ENCODE measurements at regions not wholly inside any gene's neighbourhood (a gene's known extent, or its start where the extent isn't known, plus 50 kb on each side); places are given as distances from the start of the nearest gene placed in this dataset.

DNA sequence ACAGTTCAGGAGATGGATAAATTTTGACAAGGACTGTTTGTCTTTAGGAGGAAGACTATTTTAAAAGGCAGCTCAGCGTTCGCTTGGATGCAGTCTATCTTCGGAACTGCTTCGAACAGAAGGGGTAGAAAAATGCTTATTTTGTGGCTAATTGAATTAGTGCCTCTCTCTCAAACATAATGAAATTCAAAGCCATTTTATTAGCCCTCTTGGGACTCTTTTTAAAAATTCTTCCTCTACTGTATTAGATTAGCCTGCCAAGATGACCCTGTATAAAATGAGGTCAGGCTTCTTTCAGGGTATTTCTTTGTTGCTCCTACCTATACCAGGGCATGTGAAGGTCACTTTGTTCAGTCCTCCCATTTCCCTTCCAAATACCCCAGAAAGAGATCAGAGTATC, 379.2 kb upstream of the NFE2L3 start:
- H3K27ac ChIP-seq, result no peak overlapping the region
- no peak for DNase-seq (ENCODE audit: low spot score in 2 of 2)
- no peaks in the 10 kb centered on the region for H3K9me3 ChIP-seq
- no peaks in the 10 kb centered on the region for H3K36me3 ChIP-seq
- no peak for TF ChIP-seq POLR2A (IDR thresholded peaks at IDR 0.05)
- no peaks in the 10 kb centered on the region for H3K27me3 ChIP-seq
- 86 to 93% methylated on average over 4 of the region's 4 CpGs for WGBS, 2 donors
- no peak overlapping the region for H3K4me3 ChIP-seq
- H3K4me1 ChIP-seq, result peaks cover 0 to 14% (median 0%) of the 10 kb centered on the region in 4 donors

DNA sequence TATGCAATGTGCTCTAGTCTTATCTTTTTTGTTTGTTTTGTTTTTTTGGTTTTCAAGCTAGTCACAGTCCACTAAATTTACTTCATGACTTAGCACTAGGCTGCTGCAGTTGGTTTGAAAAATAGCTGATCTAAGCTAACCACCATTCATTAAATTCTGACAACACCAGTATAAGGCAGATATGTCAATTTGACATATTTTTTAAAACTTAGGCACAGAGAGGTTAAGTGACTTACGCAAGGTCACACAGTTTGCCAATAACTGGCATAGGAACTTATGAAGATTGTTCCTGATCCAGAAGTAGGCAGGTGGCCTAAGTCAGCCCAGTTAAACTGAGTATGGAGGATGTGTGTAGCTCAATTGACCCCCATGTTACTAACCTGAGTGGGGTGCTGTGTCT, 377.3 kb upstream of the NFE2L3 start:
- peaks cover 0 to 14% (median 0%) of the 10 kb centered on the region in 4 donors for H3K4me1 ChIP-seq
- TF ChIP-seq EP300 (IDR thresholded peaks at IDR 0.05) (no peak), POLR2A (IDR thresholded peaks at IDR 0.05) (no peak)
- TF ChIP-seq, protein P1, sequence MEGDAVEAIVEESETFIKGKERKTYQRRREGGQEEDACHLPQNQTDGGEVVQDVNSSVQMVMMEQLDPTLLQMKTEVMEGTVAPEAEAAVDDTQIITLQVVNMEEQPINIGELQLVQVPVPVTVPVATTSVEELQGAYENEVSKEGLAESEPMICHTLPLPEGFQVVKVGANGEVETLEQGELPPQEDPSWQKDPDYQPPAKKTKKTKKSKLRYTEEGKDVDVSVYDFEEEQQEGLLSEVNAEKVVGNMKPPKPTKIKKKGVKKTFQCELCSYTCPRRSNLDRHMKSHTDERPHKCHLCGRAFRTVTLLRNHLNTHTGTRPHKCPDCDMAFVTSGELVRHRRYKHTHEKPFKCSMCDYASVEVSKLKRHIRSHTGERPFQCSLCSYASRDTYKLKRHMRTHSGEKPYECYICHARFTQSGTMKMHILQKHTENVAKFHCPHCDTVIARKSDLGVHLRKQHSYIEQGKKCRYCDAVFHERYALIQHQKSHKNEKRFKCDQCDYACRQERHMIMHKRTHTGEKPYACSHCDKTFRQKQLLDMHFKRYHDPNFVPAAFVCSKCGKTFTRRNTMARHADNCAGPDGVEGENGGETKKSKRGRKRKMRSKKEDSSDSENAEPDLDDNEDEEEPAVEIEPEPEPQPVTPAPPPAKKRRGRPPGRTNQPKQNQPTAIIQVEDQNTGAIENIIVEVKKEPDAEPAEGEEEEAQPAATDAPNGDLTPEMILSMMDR (IDR thresholded peaks at IDR 0.05), result no peak
- DNase-seq (ENCODE audit: low spot score in 2 of 2), result no peak
- H3K27ac ChIP-seq, result no peak overlapping the region
- WGBS, 2 donors, result 100% methylated on average over 1 of the region's 1 CpG
- H3K4me3 ChIP-seq, result no peak overlapping the region
- H3K36me3 ChIP-seq, result no peaks in the 10 kb centered on the region
- H3K27me3 ChIP-seq, result no peaks in the 10 kb centered on the region
- H3K9me3 ChIP-seq, result no peaks in the 10 kb centered on the region

GRCh38 chr7:25775570-25775969, 376.4 kb upstream of the NFE2L3 start:
- Histone ChIP-seq H3K27ac (no peak overlapping the region), H3K4me3 (no peak overlapping the region), H3K27me3 (no peaks in the 10 kb centered on the region), H3K36me3 (no peaks in the 10 kb centered on the region), H3K9me3 (no peaks in the 10 kb centered on the region), H3K4me1 (peaks cover 0 to 11% (median 0%) of the 10 kb centered on the region in 4 donors)
- DNase-seq (ENCODE audit: low spot score in 2 of 2), result no peak
- TF ChIP-seq, protein P1 (IDR thresholded peaks at IDR 0.05), result no peak
- no peak for TF ChIP-seq POLR2A (IDR thresholded peaks at IDR 0.05)
- no peak for TF ChIP-seq EP300 (IDR thresholded peaks at IDR 0.05)
- WGBS, 2 donors, result 92 to 96% methylated on average over 4 of the region's 4 CpGs

DNA sequence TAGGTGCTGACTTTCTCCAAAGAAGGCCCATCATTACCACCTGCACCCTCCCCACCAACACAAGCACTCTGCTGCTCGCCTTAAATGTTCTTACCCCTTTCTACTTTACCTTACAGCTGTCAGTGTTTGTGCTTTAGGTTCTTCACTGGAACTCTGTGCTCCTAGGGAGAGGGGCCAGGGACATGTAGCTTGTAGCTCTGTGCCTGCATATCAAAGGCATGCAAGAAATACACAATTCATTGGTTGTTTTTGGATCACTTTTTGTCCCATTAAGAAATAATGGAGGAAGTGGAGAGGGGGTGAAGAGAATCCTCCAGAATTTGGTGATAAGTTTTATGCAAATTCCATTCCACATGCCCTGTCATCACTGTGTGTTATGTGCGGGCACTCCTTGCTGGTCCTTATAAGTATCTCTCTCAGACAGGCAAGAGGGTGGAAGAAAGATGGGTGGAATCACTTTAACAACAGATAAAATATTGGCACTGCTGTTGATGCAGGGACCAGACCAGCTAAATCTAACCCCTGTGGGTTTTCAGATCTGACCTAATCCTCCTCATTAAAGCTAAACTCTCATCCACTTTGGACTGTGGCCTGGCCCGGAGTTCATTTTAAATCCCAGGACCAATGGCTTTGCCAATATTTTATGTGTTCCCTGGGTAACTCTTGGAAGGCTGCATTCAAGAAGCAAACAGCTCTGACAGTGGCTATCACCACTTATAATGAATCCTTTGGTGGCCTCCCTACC, 375.8 kb upstream of the NFE2L3 start:
- Histone ChIP-seq H3K9me3 (no peaks in the 10 kb centered on the region), H3K27ac (peak overlapping the region in 1 of 4 donors; percentile 22), H3K27me3 (no peaks in the 10 kb centered on the region), H3K36me3 (no peaks in the 10 kb centered on the region), H3K4me1 (peaks cover 0 to 11% (median 0%) of the 10 kb centered on the region in 4 donors), H3K4me3 (no peak overlapping the region)
- peak in 1 of 2 donors; percentile 41 for DNase-seq (ENCODE audit: low spot score in 2 of 2)
- 64 to 77% methylated on average over 3 of the region's 3 CpGs for WGBS, 2 donors
- TF ChIP-seq EP300 (IDR thresholded peaks at IDR 0.05), result peak in 1 of 2 donors; percentile 26
- TF ChIP-seq POLR2A (IDR thresholded peaks at IDR 0.05), result no peak

GRCh38 chr7:25776744-25777123, 375.3 kb upstream of the NFE2L3 start:
- H3K36me3 ChIP-seq, result no peaks in the 10 kb centered on the region
- H3K9me3 ChIP-seq, result no peaks in the 10 kb centered on the region
- peaks cover 0 to 11% (median 0%) of the 10 kb centered on the region in 4 donors for H3K4me1 ChIP-seq
- no peak for DNase-seq (ENCODE audit: low spot score in 2 of 2)
- TF ChIP-seq POLR2A (IDR thresholded peaks at IDR 0.05) (no peak), EP300 (IDR thresholded peaks at IDR 0.05) (no peak)
- TF ChIP-seq, protein P1 (IDR thresholded peaks at IDR 0.05), result no peak
- H3K4me3 ChIP-seq, result no peak overlapping the region
- 79% methylated on average over 1 of the region's 1 CpG for WGBS, 2 donors
- peak overlapping the region in 1 of 4 donors; percentile 22 for H3K27ac ChIP-seq
- no peaks in the 10 kb centered on the region for H3K27me3 ChIP-seq

DNA sequence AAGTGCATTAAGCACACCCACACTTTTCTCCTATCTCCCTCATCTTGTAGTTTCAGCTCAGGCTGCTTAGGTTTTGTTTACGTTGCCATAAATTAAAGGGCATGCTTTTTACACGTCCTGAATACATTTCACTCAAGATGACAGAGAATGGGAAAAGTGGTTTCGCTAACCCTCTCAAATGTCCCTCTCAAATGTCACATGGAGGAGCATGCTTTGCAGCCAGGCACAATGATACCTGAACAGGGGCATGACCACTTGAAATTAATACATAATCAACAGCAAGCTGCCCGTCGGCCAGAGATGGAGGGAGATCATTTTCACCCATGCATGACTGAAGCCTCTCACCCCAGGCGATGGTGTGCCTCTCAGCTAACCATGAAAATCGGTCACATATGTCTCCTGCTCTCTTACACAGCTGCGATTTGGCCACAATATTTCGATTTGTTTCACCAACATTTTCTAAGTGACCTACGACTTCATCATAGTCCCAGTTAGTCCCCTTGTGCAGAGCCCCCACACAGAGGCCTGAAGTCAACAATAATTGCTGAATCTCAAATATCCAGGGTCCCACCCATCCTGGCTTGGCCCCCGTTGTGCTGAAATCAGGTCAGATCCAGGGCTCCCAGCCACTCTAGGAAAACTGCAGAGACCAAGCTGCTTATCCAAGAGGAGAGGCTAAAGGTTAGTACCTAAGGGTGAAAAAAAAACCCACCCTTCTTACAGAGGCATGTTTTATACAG, 373.9 kb upstream of the NFE2L3 start:
- no peaks in the 10 kb centered on the region for H3K36me3 ChIP-seq
- peaks cover 0 to 11% (median 0%) of the 10 kb centered on the region in 4 donors for H3K4me1 ChIP-seq
- no peaks in the 10 kb centered on the region for H3K27me3 ChIP-seq
- H3K27ac ChIP-seq, result no peak overlapping the region
- no peak for DNase-seq (ENCODE audit: low spot score in 2 of 2)
- no peak overlapping the region for H3K4me3 ChIP-seq
- H3K9me3 ChIP-seq, result no peaks in the 10 kb centered on the region
- TF ChIP-seq, protein P1 (IDR thresholded peaks at IDR 0.05), result no peak
- no peak for TF ChIP-seq EP300 (IDR thresholded peaks at IDR 0.05)
- no peak for TF ChIP-seq POLR2A (IDR thresholded peaks at IDR 0.05)
- 54 to 55% methylated on average over 11 of the region's 11 CpGs for WGBS, 2 donors
